ENCODE measurements at regions not wholly inside any gene's neighbourhood (a gene's known extent, or its start where the extent isn't known, plus 50 kb on each side); places are given as distances from the start of the nearest gene placed in this dataset.
"Not testable (repeated sequence)": the region's sequence is repeated elsewhere in the genome, so short reads cannot be mapped to it uniquely, and the experiment has no call there.

DNA sequence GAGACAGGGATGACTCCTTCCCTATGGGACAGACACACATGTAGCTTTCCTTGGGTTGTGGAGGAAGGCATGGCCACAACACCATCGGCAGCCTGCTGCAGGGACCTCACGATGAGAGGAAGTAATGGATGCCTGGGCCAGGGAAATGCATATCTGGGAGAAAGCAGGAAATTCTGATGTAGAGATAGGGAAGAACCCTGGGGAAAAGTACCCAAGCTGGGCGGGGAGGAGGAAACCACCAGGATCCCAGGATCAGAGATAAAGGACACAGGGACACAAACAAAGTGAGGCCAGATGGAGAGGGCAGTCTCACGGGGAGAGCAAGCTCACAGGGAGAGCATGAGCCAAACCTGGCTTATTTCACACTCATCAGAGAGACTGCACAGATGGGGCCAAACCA is 294.7 kb upstream of the TEKT4 start:
- peak; percentile 1 for DNase-seq (ENCODE audit: low spot score)

DNA sequence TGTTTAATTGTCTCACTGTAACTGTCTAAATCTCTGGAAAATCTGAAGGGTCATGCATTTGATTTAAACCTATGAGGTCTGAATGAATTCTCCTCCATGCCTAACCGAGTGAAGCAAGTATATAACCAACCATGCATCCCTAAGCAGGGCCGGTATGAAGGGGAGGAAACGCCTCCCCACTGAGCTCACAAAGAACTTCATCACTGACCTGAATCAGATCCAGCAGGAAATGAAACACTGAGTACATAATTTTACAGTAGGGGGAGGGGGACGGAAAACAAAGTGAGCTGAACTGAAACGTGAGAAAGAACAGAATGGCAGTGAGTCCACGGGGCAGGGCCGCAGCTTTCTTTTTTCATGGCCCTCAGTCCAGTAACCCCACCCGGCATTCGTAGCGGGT is 294.1 kb upstream of the TEKT4 start:
- peak; percentile 94 for DNase-seq (ENCODE audit: low spot score)

DNA sequence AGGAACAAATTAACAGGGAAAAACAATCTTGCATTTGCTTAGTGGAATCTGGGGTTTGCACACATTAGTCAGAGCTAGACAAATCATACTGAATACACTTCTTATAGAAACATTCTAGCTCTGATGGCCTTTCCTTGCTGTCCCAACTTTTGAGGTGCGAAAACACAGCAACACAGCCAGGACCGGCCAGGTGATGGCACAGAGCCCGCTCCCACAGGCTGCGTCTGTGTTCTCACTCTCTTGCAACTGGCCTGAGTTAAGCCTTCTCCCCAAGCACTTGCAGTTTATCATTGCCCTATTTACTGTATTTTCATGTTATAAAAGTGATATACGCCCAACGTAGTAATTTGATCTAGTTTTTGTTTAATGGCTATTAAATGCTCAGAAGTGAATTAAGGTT is 292.0 kb upstream of the TEKT4 start:
- not testable (repeated sequence) for DNase-seq (ENCODE audit: low spot score)

DNA sequence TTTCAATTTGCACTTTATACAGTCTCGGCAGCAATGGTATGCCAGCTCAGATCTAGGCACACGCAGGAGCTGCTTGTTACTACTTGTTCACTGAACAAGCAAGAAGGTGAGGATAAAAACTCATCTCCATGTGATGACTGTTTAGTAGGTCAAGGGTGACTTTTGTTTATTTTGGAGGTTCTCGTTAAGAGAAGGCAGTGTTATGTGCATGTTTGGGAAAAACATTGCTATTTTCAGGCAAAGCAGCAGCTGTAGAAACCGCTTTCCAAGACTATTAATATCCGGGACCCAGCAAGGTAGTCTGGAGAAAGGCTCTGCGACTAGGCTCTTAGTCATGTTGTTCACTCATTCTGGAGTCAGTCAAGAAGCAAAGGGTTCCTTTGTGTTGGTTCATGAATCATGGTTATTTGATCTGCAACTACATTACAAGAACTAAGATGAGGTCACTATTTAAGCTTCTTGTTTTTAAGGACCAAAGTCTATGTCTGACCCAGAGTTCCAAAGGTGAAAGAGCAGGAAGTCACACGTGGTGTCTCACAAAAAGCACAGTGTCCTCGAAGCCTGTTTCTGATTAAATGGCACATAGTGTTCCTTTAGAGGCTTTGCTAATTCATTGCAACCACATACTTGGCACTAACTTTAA is 288.0 kb upstream of the TEKT4 start:
- peak; percentile 72 for DNase-seq (ENCODE audit: low spot score)

DNA sequence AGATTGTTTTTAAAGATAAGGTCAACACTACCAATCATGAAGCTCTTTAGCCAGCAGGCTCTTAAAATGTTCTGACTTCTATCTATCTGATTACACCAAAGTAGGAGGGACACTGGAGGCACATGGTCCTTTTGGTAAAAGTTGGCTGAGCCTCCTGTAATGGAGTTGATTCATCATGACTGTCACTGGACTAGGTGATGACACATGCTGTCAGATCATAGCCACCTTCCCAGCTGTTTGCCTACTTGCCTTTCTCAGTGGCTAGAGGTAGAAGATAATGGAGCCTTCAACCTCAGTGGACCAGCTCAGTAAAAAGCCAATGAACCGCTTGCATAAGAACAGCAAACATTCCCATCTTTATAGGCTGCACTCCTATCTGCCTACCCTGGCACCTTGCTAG is 286.7 kb upstream of the TEKT4 start:
- peak; percentile 53 for DNase-seq (ENCODE audit: low spot score)

DNA sequence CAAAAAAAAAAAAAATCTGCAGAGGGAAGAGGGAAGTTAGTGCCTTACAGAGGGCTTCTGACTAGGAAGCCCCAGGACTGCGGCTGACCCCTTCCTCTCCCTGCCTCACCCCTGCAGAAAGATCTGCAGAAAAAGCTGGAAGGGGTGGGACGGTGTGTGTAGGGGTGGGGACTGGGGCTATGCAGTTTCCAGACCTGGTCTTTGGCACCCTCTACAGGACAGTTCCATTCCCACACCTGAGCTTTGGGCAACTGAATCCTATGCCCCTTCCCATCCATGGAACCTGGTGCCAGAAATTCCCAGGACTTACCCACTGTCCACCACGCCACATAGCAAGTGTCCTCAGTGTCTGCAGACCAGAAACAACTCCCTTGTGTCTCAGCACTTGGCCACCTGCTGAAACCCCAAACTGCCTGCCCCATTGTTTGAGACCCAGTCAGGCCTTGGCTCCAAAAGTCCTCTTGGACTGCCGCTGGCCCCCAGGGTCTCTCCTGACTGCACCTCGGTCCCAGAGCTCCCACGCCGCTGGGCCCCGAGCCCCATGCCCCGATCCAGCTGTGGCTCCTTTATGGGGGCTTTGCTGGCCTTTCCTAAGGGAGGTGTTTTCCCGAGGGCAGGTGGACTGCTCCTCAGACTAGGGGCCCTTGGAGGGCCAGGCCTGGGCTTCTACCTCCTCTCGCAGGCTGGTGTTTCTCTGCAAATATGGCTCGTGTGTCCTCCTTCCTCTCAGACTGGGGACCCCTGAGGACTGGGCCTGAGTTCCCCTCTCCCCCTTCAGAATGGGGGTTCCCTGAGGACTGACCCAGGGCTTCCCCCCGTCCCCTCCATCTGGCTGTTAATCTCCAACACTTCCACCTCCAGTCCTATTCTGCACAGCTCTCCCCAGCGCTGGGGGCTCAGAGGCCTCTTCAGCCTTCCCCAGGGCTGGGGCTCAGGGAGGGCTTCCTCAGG is 284.9 kb upstream of the TEKT4 start:
- DNase-seq (ENCODE audit: low spot score), result peak; percentile 31

DNA sequence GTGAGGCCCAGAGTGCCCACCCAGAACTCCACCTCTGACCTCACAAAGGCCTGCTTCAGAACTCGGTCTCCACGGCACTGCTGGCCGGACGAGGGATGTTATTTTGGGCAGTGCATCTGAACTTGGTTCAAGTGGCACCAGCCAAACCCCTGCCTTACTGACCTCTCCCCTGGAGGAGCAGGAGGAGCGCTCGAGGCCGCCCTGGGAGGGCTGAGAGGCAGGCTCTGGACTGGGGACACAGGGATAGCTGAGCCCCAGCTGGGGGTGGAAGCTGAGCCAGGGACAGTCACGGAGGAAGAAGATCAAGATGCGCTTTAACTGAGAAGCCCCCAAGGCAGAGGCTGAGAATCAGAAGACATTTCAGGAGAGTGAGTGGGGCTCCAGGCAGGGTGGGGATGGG is 284.2 kb upstream of the TEKT4 start:
- not testable (repeated sequence) for DNase-seq (ENCODE audit: low spot score)

DNA sequence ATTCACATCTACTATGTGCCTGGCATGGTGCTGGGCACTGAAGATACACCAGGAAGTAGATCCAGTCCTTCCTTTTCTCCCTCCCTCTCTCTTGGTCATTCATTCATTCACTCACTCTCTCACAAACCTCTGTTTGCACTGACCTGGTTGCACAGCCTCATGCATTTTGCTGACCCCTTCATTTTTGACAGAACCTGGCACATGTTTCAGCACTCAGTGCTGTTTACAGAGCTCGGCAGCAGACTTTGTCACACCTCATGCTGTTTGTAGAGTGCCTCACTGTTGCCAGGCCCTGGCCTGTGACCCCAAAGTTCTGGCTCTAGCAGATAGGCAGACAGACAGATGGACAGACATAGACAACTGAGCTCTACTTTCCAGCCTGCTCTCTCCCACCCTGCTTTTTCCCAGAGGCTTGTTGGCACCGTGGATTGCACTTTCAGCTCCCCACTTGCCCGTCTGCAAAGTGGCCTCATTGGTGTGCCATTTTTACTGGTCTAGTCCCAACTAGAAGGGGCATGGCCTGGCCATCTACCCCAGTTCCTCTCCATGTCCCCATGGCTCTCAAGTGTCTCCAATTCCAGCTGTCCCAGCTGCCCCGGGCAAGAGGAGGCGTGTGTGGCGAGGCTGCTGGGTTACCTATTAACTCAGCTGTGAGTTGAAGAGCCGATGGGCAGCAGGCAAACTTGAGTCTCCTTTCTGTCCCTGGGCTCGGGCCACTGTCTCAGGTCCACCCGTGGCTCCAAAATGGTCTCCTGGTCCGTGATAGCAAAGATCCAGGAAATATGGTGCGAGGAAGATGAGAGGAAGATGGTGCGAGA is 277.0 kb upstream of the TEKT4 start:
- peak; percentile 1 for DNase-seq (ENCODE audit: low spot score)

DNA sequence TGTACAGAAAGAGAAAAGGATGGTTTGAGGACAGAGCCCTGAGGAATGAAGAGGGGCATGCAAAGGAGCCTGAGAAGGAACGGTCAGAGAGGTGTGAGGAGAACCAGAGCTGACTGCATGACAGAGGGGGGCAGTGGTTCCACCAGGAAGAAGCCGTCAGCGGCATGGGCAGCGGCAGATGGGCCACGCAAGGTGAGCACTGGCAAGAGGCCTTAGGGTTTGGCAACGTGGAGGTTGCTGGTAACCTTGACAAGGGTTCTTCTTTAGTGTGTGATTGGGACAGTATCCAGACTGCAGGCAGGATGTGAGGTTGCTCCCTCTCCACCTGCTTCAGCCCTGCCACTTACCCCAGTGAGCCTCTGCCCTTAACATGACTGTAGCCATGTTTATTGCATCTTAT is 275.3 kb upstream of the TEKT4 start:
- not testable (repeated sequence) for DNase-seq (ENCODE audit: low spot score)

DNA sequence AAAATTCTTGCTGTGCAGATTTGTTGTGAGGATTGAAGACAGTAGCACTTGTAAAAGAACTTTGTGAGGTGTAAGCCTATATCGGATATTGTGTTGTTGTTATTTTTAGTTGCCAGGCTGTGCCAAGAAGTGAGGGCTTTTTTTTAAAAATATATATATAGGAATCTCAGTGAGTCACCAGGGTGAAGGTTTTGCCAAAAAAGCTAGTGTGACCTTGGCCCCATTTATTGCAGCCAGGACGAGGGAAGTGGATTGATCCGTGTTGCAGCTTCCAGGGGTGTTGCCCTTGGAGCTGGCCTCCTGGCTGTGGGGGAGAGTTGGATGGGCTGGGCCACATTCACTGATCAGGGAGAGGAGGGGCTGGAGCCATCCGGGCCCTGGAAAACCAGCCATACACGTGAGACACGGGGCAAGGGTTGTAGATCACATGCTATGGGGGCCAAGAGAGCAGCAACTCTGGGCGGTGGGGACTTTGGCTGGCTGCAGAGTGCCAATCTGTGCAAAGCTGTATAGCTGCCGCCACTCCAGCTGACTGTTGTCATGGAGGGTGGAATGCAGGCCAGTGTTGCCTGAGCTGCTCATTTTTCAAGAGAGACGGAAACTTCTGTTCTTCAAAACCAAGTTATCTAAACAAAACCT is 273.0 kb upstream of the TEKT4 start:
- DNase-seq (ENCODE audit: low spot score), result not testable (repeated sequence)

DNA sequence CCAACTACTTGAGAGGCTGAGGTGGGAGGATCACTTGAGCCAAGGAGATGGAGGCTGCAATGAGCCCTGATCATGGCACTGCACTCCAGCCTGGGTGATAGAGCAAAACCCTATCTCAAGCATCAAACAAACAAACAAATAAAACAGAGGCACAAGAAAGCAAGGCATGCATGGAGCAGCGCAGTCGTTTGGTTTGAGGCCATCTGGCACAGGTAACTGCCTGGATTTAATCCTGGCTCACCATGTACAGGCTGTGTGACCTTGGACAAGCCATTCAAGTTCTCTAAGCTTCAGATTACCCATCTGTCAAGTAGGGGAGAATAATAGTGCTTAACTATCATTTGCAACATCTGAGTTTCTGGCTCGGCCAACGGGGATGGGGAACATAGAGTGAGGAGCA is 270.3 kb upstream of the TEKT4 start:
- not testable (repeated sequence) for DNase-seq (ENCODE audit: low spot score)

DNA sequence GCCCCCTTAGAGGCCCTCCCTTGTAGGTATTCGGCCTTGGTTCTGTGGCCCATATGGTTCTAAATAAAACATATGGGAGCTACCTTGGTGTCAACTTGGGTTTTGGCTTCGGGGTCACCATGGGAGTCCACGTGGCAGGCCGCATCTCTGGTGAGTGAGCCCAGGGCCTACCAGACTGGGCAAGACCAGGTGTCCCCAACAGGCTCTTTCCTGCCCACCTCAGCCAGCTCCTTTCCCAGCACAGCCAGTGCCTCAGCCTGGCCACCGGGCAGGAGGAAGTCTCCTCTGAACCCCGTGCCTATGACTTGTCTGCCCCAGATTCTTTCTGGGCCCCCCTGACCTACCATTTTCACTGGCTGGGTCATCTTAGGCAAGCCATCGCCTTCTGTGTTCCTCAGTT is 268.8 kb upstream of the TEKT4 start:
- DNase-seq (ENCODE audit: low spot score), result no peak

DNA sequence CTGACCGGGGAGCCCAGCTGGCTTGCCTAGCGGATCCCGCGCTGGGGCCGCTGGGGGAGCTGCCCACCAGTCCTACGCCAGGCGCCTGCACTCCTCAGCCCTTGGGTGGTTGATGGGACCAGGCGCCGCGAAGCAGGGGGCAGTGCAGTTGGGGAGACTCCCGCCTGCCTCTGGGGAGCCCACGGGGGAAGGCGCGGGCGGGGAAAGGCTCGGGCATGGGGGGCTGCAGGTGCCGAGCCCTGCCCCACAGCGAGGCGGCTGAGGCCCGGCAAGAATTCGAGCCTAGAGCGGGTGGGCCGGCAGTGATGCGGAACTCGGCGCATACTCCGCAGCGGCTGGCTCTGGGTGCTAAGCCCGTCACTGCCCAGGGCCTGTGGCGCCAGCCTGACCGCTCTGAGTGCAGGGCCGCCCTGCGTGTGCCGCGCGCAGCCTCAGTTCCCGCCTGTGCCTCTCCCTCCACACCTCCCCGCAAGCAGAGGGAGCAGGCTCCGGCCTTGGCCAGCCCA is 249.1 kb upstream of the TEKT4 start:
- peak; percentile 1 for DNase-seq (ENCODE audit: low spot score)

DNA sequence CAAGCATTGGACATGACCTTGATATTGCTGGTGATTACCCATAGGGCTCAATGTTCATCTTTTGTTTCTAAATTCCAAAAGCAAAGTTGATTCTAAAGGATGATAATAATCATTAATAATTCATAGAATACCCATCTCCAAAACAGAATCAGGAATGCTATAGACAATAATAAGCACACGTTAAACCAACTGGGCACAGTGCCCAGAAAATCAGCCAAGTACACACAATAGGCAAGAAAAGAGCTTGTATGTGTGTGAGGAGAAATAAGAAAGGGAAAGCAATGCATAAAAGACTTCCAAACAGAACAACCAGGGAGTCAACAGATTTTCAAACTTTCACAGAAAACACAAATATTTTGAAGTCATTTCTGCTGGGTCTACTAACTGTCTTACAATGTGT is 242.3 kb upstream of the TEKT4 start:
- not testable (repeated sequence) for DNase-seq (ENCODE audit: low spot score)

DNA sequence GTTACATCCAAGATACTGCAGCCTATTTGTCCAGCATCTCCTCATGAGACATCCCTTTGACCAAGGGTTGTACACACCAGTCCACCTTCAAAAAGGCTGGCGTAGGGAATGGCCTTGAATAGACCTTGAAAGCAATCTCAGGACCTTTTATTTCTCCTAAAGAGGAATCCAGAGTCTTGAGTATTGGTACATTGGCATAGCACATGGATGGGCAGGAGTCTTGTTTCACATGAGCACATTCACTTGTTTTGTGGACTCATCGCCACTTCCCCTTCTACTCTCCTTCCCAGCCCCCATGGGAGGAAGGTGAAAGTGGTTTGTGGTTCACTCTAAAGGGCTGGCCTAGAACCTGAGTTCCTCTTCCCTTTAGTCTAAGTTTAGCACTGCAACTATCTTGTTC is 229.8 kb upstream of the TEKT4 start:
- not testable (repeated sequence) for DNase-seq (ENCODE audit: low spot score)

DNA sequence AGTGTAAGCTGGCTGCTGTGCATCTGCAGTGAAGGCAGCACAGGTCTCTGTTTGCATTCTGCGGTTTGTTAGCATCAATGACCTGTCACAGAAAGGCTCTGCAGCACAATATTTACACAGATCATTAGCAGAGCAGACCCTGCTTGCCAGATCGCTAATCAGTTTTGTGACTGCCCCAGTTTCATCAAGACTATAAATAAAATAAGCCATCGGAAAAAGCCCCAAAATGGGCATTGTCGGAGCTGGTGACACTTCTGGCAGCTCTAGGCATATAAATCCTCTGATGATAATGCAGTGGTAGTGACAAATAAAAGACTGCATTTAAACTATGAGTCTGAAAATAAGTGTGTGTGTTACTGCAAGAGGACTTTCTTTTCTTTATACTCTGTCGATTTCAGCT is 219.1 kb upstream of the TEKT4 start:
- DNase-seq (ENCODE audit: low spot score), result not testable (repeated sequence)

DNA sequence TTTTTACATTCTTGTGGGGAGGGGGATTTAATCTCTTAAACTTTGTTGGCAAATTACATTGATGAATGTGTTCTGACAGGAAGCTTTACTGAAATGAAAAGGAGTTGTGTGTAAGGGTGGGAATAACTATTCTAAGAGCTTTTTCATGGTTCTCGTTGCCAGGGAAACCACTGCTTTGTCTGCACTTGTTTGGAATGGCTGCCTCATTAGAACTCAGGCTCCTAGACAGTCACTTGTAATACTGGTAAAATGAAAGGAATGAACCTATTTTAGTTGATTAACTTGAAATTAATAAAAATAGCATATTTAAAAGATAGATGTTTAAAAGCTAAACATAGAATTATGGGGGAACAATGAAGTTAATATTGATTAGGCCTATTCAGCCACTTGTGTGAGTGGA is 201.4 kb upstream of the TEKT4 start:
- DNase-seq (ENCODE audit: low spot score), result not testable (repeated sequence)

DNA sequence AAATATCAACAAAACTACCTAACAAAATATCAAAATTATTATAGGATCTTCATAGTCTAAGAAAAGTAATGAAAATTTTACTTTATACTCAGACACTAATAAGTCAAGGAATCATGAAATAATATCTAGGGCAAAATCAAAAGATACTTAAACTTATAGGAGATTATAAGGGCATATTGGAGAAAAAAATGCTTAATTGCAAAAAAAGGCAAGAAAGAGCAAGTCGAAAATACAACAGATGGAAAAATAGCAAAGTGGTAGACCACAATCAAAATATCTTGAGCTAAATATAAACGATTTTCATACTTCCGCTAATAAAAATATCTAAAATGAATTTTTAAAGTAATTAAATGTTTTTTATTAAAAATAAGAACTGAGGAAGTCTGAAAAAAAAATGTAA is 177.0 kb upstream of the TEKT4 start:
- not testable (repeated sequence) for DNase-seq (ENCODE audit: low spot score)

DNA sequence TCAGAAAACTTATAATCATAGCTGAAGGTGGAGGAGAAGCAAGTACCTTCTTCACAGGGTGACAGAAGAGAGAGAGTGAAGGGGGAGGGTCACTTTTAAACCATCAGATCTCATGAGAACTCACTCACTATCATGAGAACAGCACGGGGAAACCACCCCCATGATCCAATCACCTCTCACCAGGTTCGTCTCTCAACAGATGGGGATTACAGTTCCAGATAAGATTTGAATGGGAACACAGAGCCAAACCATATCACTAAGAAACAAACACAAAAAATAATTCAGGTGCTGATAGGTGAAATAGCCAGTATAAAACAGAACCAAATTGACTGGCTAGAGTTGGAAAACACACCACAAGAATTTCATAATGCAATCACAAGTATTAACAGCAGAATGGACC is 162.2 kb upstream of the TEKT4 start:
- not testable (repeated sequence) for DNase-seq (ENCODE audit: low spot score)

DNA sequence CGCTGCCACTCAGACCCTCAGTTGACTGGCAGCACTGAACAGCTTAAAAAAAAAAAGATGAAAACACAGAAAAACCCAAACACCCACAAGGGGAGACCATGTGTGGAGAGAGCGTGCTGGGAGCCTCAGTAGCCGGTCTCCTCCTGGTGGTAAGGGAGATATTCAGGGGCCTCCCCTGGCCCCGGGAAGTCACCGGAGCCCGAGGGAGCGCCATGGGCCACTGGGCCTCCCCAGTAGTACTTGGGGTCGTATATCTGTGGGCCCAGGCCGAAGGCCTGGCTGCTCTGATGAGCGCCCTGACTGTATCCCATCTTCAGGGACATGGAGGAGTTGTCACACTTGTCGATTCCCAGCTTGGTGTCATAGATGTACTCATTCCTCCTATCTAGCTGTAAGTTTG is 145.7 kb upstream of the TEKT4 start:
- no peak for DNase-seq (ENCODE audit: low spot score)

DNA sequence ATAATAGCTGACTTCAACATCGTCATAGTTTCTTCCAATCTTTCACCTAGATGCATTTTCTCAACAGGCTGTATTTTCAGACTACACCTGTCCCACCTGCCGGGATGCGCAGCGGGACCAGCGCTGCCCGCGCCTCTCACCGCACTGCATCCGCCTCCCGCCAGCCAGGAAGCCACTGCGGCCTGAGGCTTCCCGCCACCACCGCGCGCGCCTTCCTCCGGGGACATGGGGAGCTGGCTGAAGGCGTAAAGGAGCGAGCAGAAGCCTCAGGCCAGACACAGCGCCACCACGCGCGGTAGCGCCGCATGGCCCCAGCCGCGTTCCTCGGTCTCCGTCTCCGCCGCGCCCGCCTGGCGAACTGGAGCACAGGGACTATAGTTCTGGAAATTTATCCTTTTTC is 135.7 kb upstream of the TEKT4 start:
- not testable (repeated sequence) for DNase-seq (ENCODE audit: low spot score)

DNA sequence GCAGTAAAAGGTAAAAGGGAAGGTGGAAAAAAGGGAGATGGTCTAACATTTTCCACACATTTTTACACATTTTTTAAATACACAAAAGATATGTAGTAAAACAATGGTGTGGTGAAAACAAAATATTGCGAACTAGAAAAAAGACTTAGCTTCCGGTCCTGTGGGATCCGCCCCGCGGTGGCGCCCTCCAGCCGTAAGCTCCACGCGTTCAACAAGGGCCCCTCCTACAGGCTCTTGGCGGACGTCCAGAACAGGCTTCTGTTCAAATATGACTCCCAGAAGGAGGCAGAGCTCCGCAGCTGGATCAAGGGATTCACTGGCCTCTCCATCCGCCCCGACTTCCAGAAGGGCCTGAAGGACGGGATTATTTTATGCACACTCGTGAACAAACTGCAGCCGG is 134.1 kb upstream of the TEKT4 start:
- not testable (repeated sequence) for DNase-seq (ENCODE audit: low spot score)
